HG03442 (cell line): ENCODE measurements at regions not wholly inside any gene's neighbourhood (a gene's known extent, or its start where the extent isn't known, plus 50 kb on each side); places are given as distances from the start of the nearest gene placed in this dataset.
"Not testable (repeated sequence)": the region's sequence is repeated elsewhere in the genome, so short reads cannot be mapped to it uniquely, and the experiment has no call there.

Experiments
- ATAC-seq: cut with Tn5 transposase; IDR thresholded peaks from one replicate; pipeline ENCODE4 v1.9.1; 2021; ENCODE audit warnings: mild to moderate bottlenecking, moderate library complexity; ENCODE audit not compliant: unreplicated experiment

- no peak for ATAC-seq
Observed at GRCh38 chr6:156242206-156242605, 535.0 kb upstream of the ARID1B start.

- ATAC-seq: no peak
Observed at GRCh38 chr6:156231026-156231765, 546.0 kb upstream of the ARID1B start.

GRCh38 chr6:156219973-156220372, 557.2 kb upstream of the ARID1B start:
- no peak for ATAC-seq

- ATAC-seq: no peak
Observed at GRCh38 chr6:156205678-156206077, 571.5 kb upstream of the ARID1B start.

GRCh38 chr6:156199182-156199581, 578.0 kb upstream of the ARID1B start:
- no peak for ATAC-seq

- ATAC-seq: no peak
Observed at GRCh38 chr6:156197513-156197912, 579.7 kb upstream of the ARID1B start.

GRCh38 chr6:156194981-156195380, 582.2 kb upstream of the ARID1B start:
- no peak for ATAC-seq

- ATAC-seq: no peak
Observed at GRCh38 chr6:156193381-156193780, 583.8 kb upstream of the ARID1B start.

GRCh38 chr6:156191895-156192294, 585.3 kb upstream of the ARID1B start:
- peak; percentile 93 for ATAC-seq

- ATAC-seq: not testable (repeated sequence)
Observed at GRCh38 chr6:156191390-156191789, 585.8 kb upstream of the ARID1B start.

- no peak for ATAC-seq
Observed at GRCh38 chr6:156190270-156190669, 586.9 kb upstream of the ARID1B start.

GRCh38 chr6:156189714-156190113, 587.5 kb upstream of the ARID1B start:
- ATAC-seq: no peak

GRCh38 chr6:156189195-156189594, 588.0 kb upstream of the ARID1B start:
- ATAC-seq: no peak

- no peak for ATAC-seq
Observed at GRCh38 chr6:156185113-156185512, 592.1 kb upstream of the ARID1B start.

GRCh38 chr6:156183678-156184077, 593.5 kb upstream of the ARID1B start:
- ATAC-seq: no peak

GRCh38 chr6:156182356-156182755, 594.8 kb upstream of the ARID1B start:
- ATAC-seq: no peak

GRCh38 chr6:156181506-156181905, 595.7 kb upstream of the ARID1B start:
- ATAC-seq: no peak

GRCh38 chr6:156175971-156176421, 601.2 kb upstream of the ARID1B start:
- ATAC-seq: no peak

GRCh38 chr6:156175433-156175832, 601.7 kb upstream of the ARID1B start:
- no peak for ATAC-seq

GRCh38 chr6:156174031-156174890, 602.9 kb upstream of the ARID1B start:
- ATAC-seq: no peak

GRCh38 chr6:156169371-156169770, 607.8 kb upstream of the ARID1B start:
- no peak for ATAC-seq

- ATAC-seq: no peak
Observed at GRCh38 chr6:156167625-156168071, 609.5 kb upstream of the ARID1B start.
